GDM1 (cell line): ENCODE measurements at regions not wholly inside any gene's neighbourhood (a gene's known extent, or its start where the extent isn't known, plus 50 kb on each side); places are given as distances from the start of the nearest gene placed in this dataset.

ENCODE experiments used
- DNase-seq: peaks from one replicate; lab custom pipeline; 2025; lab: John Stamatoyannopoulos, UW

DNA sequence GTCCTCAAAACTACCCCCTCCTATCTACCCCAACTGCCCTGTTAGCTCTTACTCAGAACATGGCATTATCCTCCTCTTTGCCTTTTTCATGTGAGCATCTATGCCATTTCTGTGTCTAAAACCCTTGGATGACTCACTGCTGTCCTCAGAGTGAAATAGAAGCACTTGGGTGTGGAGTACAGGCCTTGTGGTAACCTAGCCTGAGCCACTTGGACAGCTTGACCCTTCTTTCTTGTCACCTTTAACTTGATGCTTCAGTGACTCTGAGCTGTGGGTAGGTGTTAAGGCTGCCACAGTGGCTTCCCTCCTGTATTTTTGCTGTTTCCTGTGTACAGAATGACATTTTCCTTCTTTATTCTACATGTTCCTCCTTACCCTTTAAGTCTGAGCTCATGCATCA is 391.4 kb downstream of the SH3GL2 start:
- DNase-seq = no peak

DNA sequence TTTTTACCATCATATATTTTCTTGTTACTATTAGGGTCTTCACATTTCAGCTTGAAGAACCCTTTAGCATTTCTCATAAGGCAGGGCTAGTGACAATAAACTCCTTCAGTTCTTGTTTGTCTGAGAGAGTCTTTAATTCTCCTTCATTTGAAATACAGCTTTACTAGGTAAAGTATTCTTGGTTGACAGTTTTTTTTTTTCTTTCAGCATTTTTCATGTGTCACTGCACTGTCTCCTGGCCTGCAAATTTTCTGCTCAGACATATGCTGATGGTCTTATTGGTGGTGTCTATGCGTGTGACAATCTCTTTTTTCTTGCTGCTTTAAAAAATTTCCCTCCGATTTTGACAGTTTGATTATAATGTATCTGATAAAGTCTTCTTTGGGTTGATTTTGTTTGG is 399.9 kb downstream of the SH3GL2 start:
- DNase-seq = no peak

DNA sequence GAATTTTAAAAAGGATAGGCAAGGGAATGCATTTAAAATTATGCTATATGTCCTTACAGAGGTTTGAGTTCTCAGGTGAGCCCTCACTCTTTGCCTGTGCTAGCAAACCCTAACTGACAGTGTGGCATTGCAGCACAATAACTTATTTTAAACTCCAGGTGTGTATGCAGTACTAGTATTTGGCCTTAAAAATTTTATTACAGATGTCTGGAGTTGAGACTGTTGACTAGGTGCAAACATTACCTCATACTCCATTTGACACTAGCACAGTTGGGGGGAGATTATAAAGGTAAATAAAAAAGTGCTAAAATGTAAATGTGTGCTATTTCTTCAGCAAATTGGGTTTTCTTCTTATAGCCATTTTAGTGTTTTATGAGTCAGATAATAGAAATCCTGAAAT is 407.7 kb downstream of the SH3GL2 start:
- DNase-seq = no peak

DNA sequence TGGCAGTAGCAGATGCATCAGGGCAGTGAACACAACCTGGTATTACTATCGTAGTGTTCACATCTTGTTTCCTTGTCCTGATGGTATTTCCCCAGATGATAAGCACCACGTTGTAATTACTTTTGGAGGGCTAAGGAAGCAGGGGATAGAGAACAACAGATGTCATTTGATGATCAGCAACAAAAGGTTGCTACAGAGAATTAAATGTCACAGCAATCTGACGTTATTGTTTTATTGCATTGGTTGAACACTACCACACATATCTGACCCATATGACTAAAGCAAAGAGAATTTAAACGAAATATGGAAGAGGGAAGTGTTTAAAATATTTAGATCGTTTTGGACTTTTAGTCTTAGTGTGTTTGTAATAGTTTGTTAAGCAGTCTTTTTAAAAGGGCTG is 408.3 kb downstream of the SH3GL2 start:
- no peak for DNase-seq

DNA sequence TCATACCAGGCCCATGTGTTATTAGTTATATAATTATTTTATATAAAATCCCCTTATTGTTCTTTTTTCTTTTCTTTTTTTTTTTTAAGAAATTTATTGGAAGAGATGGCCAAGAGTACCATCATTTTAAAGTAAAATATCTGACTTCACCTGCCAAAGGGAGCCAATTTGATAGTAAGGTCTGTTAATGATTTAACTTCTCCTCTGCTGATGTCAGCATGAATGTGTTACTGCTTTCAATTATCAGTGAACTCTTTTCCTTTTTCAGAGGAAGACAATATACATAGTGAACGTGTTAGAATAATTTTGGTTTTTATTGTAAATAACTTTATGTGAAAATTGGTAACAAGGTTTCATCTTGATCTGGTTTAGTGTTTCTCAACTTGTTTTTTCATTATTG is 409.6 kb downstream of the SH3GL2 start:
- no peak for DNase-seq

DNA sequence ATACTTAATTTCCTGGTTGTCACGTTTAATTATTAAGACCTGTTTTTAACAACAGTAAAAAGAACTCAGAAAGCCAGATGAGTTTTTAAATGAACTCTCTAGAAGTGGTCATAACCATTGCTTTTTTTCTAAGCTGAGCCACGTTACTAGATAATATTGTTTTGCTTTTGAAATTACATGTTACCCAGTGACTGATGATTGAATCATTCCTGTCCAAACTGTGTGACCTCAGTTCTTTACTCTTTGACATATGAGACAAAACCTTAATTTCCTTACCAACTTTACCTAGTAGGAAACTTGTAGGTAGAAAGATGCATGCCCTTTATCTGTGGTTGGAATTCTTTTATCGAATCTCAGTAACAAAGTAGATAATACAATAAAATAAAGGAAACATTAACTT is 411.7 kb downstream of the SH3GL2 start:
- no peak for DNase-seq

DNA sequence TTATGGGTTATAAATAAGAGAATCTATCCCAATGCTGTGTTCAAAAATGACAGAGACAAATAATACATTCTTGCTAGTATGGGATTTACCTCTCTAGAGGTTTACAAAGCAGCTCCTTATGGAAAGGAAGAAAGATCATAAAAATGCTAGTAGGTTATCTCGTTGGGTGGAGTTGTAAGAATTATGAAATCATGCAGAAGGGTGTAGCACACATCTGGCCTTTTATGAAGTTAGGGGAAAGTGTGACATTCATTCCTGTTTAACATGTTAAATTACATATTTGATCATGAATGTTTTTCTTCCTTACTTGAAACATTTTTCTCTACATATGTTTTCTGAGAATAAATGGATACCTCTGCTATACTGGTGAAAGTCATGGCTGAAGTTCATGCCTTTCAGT is 414.2 kb downstream of the SH3GL2 start:
- no peak for DNase-seq

DNA sequence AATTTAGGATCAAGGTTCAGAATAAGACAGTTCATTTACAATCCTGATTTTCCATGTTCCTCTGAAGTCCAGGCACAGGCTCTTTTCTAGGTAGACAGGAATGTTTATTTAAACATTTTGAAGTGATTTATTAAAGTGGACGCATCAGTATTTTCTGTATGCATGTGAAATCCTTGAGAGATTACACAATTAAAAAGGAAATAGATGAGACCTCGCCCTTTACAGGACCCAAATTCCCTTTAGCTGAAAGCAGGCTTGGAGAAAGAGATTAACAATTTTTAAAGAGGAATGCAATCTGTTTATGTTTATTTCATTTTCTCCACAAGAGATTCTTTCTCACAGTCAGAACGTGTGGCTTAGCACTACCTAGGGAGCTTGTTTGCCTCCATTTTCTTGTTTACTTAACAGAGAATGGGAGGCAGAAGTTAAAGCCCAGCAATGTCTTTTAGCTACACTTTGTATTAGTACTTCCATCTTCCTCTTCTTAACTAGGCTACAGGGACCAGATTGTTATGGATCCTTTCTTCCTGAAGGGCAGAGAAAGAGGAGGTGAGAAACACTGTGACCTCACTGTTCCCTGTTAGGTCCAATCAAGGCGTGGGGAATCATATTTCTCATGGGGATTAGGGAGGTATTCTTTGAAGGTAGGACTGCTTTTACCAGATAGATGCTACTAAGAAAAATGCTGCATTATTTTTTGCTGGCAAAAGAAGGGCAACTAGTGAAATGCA is 416.0 kb downstream of the SH3GL2 start:
- no peak for DNase-seq

DNA sequence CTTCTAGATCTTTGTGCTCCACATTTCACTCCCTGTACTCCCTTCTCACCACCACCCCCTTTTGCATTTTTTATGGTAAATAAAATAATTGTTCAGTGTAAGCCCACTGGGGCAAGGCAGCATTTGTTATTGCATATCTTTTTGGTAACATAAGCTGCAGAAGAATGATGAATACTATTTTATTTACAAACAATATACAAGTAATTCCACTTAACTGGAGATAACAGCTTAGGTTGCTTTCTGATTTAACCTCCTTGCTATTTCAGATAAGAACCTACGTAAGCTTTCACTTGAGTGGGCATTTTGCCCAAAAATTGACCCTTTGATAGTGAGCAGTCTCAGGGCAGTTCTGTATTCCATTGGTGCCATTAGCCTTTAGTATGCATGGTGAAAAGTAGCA is 417.9 kb downstream of the SH3GL2 start:
- DNase-seq = no peak

DNA sequence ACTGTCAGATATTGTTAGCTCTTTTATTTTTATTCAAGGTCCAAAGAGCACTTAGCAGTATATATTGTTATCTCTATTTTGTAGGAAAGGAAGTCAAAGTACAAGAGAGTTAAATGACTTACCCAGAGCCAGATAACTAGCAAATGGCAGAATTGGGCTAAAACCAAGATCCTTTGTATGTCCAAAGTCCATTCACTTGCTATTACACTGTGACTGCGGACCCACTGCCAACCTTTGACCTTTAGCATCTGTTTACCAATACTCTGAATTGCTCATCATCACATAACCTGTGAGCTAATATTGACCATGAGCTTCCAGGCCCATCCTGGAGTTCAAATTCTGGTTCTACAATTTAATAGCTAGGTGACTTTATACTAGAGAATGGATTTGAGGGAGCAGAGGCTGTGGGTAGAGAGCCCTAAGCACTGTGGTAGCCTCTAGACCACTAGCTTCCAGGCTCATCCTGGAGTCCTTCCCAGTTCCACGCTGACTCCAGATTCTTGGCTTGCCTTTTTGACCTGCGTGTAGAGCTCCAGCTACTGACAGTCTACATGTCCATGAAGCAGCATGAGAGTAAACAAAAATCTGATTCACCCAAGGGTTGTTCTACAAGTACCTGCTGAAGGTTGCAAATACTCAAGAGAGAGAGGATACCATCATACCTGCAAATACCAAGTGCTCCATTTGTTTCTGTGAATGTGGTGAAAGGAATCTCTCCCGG is 424.0 kb downstream of the SH3GL2 start:
- no peak for DNase-seq

DNA sequence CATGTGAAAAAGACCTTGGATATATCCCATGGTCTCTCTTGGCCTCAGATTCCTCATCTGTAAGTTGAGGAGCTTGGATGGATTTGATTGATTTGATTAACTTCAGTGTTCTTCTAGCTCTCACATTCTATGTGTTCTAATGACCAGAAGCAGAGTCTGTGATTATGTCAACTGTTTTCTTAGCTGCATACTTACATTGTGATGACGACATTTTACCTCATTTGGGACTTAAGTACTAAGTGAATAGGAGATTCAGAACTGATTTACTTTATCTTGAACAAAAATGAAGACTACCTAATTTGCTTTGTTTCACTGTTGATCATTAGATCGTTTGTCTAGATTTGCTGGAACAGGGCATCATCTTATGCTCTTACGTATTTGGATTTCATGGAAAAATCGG is 427.7 kb downstream of the SH3GL2 start:
- DNase-seq = no peak

DNA sequence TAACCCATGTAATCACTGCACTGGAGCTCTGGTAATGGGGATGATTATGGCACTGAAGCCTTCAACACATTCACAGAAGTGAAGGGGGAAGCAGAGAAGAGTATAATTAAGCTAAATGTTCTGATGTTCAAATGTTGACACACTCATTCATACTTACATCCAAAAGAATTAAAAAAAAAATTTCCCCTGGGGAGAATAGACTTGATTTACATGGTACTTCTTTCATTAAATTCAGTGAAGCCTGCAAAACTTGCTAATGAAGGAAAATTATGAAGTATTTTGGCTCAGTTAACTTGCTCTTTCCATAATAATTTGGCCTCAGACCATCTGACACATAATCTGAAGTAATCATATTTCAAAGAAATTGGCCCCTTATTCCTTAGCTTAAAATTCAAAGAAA is 428.8 kb downstream of the SH3GL2 start:
- DNase-seq = no peak

DNA sequence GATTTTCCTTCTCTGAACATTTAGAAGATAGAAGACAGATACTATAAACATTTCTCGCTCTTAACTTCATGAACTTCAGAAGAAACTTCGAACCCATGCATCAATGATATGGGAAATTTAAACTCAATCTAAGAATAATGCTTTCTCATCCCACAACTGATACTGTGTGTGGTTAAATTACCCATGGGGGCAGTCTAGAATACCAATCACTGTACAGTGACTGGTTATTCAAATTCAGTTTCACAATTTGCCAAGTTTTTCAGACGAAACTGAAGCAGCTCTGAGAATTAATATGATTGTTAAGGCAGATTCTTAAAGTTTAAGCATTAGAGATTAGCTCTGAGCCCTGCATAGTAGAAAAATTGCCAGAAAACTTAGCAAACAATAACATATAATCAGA is 431.0 kb downstream of the SH3GL2 start:
- DNase-seq = no peak

DNA sequence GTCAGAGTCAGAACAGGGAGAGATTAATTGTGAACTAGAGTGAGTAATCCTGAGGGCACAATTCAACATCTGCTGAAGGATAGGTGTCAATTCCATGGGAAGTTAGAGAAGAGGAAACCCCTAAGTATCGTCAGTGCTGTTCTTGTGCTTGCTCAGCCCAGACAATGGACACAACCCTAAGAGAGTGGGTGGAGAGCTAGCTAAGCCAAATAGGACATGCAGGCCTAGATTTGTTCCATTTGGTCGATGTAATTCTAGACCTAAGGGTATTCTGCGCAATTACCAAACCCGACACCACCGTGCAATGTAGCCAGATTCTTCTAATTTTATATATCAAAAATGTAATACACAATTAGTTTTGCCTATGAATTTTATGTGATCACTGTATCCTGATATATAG is 431.6 kb downstream of the SH3GL2 start:
- DNase-seq = no peak

DNA sequence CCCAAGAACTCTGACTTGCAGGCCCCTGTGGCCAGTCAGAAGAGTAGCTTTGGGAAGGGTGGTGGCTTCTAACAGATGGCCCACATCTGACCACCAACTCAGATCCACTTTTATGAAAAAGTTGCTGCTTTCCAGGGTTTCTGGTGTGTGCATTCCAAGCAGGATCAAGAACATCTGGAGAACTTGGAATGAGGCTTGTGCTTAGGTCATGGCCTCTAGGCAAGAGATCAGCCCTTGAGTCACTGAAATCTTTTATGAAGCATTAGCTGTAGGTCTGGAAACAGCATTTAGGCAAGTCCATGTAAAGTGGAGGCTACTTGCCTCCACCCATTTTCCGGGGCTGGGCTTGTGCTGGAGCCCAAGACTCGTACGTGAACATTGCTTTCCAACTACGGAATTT is 433.3 kb downstream of the SH3GL2 start:
- no peak for DNase-seq

DNA sequence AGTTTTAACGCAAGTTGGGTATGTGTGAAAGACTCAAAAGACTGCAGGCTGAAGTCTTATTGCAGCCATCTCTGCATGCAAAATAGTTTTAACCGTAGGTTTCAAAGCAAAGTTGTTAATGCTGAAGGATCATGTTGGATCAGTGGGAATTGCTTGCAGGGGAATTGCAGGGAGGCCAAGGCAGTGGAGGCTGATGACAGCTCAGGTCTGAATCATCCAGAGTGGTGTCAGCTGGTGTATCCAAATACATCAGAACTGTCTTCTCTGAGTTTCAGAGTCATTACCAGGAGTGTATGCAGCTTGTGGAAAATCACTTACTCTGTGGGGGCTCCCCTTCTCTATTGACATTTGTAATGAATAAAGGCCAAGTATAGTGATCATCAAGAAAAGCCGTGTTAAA is 435.7 kb downstream of the SH3GL2 start:
- no peak for DNase-seq

DNA sequence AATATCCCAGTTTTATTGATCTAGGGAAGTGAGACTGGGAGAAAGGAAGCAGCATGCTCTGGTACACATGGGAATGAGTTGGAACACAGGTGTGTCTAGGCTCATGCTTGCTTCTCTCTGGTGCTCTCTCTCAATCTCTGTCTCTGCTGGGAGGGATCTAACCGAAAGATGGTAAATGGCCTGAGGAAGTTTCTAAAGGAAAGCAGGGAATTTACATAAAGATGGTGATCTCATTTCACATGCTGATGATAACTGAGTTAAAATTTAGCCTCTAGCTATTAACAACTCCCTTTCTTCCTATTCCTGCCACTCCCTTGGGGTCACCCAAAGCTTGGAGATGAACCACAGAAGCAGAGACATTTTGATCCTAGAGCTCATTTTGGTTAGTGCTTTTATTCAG is 436.2 kb downstream of the SH3GL2 start:
- no peak for DNase-seq

DNA sequence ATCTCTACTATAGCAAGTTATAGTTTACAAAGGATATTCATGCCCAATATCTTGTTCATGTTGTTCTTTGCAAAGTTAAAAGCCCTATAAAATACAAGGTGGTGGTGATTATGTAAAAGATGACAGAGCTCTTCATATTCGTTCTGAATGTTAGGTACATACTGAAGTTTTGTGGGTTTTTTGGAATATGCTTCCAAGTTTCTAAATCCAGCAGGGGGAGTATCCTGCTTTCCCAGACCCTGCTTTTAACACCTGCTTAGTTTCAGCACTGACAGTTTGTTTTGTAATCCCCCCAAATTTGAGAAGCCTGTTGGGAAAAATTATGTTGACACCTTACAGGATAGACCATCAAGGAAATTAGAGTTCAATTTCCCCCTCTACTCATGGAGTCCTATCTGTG is 438.3 kb downstream of the SH3GL2 start:
- no peak for DNase-seq

DNA sequence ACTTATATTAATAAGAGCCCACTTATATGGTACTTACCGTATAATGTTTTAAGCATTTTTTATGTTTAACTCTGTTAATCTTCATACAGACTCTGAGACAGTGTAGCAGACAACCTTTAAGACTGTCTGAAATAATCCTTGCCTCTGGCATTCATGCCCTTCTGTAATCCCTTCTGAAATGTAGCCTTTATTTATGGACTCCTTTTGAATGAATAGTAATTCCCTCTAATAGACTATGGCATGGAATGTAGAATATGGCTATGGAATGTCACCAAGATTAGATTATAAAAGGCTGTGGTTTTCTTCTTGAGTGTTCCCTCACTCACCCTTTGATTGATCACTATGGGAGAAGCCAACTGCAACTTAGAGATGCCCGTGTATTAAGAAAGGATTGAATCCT is 439.4 kb downstream of the SH3GL2 start:
- no peak for DNase-seq

DNA sequence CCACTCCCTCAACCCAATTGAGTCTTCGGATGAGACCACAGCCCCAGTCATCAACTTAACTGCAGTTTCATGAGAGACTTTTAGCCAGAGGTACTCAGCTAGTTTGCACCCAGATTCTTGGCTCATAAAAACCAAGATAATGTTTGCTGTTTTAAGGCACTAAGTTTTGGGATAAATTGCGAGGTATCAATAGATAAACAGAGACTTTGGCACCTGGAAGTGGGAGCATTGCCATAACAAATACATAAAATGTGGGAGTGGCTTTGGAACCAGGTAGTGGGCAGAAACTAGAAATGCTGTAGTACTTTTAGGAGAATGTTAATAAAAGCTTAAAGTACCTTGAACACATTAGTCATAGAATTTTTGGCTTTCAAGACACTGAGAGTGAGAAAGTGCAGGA is 439.8 kb downstream of the SH3GL2 start:
- no peak for DNase-seq

DNA sequence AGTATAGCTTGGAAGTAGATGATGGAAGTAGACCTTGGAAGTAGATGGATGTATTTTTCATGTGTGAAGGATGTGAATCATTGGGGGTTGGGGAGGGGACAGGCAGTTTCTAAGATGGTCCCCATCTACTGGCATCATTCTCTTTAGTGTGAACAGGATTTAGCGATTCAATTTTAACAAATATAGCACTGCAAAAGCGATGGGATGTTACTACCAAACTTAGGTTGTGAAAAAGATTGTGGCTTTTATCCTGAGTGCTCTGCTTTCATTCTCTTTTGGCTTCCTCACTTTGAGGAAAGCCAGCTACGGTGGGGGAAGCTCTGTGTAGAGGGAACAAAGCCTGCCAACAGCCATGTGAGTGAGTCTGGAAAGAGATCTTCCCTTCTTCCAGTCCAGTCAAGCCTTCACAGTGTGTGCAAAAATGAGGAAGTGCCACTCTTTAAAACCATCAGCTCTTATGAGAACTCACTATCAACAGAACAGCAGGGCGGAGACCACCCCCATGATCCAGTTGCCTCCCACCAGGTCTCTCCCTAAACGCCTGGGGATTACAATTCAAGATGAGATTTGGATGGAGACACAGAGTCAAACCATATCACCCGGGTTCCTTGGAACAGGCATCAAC is 441.4 kb downstream of the SH3GL2 start:
- no peak for DNase-seq

DNA sequence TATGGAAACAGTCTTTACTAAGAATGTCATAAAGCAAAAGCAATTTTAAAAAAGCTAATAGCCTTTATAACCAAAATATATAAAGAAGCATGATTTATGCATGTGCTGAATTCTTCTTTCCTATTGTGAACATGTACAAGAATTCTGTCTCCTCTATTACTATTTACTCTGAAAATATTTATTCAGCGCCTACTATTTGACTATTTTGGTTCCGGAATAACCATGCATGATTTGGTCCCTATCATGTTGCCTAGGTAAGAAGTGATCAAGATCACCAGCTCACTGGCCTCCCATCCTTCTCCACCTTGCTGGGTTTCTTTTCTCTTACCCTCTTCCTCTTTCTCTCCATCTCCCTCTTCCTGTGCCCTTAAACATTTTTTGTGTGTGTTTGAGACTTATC is 443.8 kb downstream of the SH3GL2 start:
- DNase-seq = no peak

DNA sequence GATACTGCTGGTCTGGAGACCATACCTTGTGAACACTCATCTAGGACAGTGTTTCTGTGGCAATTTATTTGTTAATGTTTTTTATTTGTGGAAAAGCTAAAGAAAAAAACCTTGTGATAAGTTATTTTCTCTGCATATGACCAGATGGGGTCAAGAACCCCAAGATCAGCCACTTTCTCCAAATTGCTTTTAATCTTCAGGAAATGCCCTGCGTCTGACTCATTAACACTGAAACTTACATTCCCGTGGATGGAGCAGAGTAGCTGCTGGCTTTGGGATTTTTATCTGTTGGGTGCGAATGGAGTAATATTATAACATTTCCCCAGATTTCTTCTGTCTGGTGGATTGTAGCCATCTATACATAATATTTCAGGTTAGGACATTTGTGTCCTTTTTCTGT is 444.5 kb downstream of the SH3GL2 start:
- no peak for DNase-seq

DNA sequence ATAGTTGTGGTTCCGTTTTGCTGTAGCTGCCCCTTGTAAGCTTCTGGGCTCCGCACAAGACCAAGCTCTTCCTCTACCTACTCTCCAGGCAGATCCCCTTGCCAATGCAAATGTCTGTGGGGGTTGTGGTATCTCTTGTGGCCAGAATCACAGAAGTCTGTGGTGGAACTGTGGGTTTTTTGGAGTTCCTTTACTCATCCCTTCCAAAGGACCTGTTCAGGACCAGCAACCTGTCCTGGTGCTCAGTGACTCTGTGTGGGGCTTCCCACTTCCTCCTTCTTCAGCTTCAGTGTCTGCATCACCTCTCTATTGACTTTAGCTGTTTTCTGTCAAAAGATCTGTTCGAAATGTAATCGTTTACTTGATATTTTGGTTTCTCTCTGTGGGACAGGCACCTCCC is 441.3 kb upstream of the ADAMTSL1 start:
- DNase-seq = no peak
